ENCODE measurements at regions not wholly inside any gene's neighbourhood (a gene's known extent, or its start where the extent isn't known, plus 50 kb on each side); places are given as distances from the start of the nearest gene placed in this dataset.

DNA sequence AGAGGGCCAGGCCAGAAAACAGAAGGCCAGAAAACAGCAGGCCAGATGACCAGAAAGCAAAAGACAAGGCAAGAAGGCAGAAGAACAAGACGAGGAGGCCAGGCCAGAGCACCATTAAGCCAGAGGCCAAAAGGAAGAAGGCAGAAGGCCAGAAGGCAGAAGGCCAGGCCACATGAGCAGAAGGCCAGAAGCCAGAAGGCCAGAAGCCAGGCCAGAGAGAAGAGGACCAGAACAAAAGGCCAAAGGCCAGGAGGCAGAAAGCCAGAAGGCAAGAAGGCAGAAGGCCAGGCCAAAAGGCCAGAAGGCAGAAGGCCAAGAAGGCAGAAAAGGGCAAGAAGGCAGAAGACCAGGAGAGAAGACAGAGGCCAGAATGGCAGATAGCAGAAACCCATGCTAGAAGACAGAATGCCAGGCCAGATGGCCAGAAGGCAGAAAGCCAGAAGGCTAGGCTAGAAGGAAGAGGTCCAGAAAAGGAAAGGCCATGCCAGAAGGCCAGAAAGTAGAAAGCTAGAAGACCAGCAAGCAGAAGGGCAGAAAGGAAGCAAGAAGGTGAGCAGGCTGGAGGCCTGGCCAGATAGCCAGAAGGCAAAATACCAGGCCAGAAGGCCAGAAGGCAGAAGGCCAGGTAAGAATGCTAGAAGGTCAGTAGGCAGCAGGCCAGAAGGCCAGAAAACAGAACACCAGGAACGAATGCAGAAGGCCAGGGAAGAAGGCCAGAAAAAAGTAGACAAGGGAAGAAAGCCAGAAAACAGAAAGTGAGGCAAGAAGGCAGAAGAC is 187.6 kb downstream of the TUBA3C start:
- no peak overlapping the region for H3K4me3 ChIP-seq
- H3K4me1 ChIP-seq, result no peaks in the 10 kb centered on the region
- no peak for ATAC-seq
- peaks cover 0 to 51% of the 10 kb centered on the region in 2 donors for H3K9me3 ChIP-seq
- DNase-seq, result no peak
- no peaks in the 10 kb centered on the region for H3K36me3 ChIP-seq
- no peaks in the 10 kb centered on the region for H3K27me3 ChIP-seq
- intact Hi-C loops (cut with DNase I), result no loop called here
- TF ChIP-seq, protein P1, sequence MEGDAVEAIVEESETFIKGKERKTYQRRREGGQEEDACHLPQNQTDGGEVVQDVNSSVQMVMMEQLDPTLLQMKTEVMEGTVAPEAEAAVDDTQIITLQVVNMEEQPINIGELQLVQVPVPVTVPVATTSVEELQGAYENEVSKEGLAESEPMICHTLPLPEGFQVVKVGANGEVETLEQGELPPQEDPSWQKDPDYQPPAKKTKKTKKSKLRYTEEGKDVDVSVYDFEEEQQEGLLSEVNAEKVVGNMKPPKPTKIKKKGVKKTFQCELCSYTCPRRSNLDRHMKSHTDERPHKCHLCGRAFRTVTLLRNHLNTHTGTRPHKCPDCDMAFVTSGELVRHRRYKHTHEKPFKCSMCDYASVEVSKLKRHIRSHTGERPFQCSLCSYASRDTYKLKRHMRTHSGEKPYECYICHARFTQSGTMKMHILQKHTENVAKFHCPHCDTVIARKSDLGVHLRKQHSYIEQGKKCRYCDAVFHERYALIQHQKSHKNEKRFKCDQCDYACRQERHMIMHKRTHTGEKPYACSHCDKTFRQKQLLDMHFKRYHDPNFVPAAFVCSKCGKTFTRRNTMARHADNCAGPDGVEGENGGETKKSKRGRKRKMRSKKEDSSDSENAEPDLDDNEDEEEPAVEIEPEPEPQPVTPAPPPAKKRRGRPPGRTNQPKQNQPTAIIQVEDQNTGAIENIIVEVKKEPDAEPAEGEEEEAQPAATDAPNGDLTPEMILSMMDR (IDR thresholded peaks at IDR 0.05), result no peak
- H3K27ac ChIP-seq, result no peak overlapping the region

DNA sequence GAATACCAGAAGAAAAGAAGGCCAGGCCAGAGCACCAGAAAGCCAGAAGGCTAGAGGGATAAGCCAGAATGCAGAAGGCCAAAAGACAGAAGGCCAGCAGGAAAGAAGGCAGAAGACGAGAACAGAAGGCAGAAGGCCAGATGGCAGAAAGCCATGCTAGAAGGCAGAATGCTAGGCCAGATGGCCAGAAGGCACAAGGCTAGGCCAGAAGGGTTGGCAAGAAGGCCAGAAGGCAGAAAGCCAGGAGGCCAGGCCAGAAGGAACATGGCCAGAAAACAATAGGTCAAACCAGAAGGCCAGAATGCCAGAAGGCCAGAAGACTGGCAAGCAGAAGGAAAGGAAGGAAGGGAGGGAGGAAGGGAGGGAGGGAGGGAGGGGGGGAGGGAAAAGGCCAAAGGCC is 188.8 kb downstream of the TUBA3C start:
- DNase-seq (no peak), ATAC-seq (no peak)
- H3K36me3 ChIP-seq, result no peaks in the 10 kb centered on the region
- H3K4me1 ChIP-seq, result no peaks in the 10 kb centered on the region
- peaks cover 0 to 52% of the 10 kb centered on the region in 2 donors for H3K9me3 ChIP-seq
- H3K4me3 ChIP-seq, result no peak overlapping the region
- intact Hi-C loops (cut with DNase I), result no loop called here
- no peak overlapping the region for H3K27ac ChIP-seq
- TF ChIP-seq, protein P1 (IDR thresholded peaks at IDR 0.05), result no peak
- no peaks in the 10 kb centered on the region for H3K27me3 ChIP-seq

DNA sequence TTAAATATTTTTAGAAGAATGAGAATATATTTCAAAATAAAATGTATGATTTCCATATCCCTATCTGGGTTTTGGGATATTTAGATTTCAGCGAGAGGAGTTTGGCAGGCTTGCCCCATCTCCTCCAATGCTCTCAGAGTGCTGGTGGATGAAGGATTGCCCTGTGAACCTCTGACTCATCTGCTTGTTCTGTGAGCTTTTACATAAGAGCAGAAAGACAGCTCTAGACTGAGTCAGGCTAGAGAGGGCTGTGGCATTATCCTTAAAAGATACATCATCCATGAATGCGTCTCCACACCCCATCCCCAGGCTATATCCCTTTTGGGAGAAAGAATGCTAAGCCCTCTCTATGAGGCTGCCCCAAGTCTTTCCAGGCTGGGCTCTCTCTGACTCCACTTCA is 190.6 kb downstream of the TUBA3C start:
- TF ChIP-seq, protein P1 (IDR thresholded peaks at IDR 0.05), result no peak
- Histone ChIP-seq H3K36me3 (no peaks in the 10 kb centered on the region), H3K27me3 (no peaks in the 10 kb centered on the region), H3K4me3 (no peak overlapping the region), H3K9me3 (peaks cover 0 to 53% of the 10 kb centered on the region in 2 donors), H3K4me1 (no peaks in the 10 kb centered on the region), H3K27ac (no peak overlapping the region)
- DNase-seq (no peak), ATAC-seq (no peak)
- intact Hi-C loops (cut with DNase I), result no loop called here

DNA sequence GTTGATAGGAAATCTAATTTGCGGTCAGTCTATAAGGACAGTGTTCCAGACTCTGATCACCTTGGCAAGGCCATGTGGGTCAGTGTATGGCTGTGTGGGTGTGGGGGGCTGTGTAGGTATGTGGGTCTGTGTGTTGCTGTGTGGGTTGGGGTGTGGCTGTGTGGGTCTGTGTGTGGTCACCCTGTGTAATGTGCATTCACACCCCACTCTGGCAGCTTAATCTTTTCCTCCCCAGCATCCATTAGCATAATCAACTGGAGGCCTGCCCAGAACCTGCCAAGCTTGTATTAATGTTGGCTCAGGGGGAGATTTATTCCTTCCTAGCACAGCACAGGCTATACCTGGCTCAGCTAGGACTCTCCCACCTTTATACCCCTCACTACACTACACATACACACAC is 203.2 kb downstream of the TUBA3C start:
- Histone ChIP-seq H3K4me3 (no peak overlapping the region), H3K27me3 (no peaks in the 10 kb centered on the region), H3K36me3 (no peaks in the 10 kb centered on the region), H3K9me3 (peaks cover 0 to 9% of the 10 kb centered on the region in 2 donors), H3K4me1 (no peaks in the 10 kb centered on the region), H3K27ac (no peak overlapping the region)
- TF ChIP-seq, protein P1 (IDR thresholded peaks at IDR 0.05), result no peak
- ATAC-seq (no peak), DNase-seq (no peak)
- intact Hi-C loops (cut with DNase I), result no loop called here

DNA sequence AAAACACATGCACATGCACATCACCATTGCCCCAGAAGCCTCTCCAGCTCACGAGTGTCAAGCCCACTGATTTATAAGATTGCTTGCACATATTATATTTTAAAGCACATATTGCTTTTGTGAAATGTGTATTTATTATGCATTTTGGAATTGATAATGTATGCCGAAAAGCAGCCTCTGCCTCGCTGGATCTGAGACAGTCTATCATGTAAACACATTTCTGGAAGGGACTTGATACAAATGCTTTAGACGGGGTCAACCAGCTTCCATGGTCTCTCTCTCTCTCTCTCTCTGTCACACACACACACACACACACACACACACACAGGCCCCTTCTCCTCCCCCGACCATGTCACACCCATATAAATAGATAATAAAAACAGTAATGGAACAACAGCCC is 203.8 kb downstream of the TUBA3C start:
- H3K36me3 ChIP-seq, result no peaks in the 10 kb centered on the region
- intact Hi-C loops (cut with DNase I), result no loop called here
- no peaks in the 10 kb centered on the region for H3K27me3 ChIP-seq
- no peak overlapping the region for H3K27ac ChIP-seq
- H3K9me3 ChIP-seq, result peaks cover 0 to 3% of the 10 kb centered on the region in 2 donors
- ATAC-seq (no peak), DNase-seq (no peak)
- H3K4me1 ChIP-seq, result no peaks in the 10 kb centered on the region
- TF ChIP-seq, protein P1 (IDR thresholded peaks at IDR 0.05), result no peak
- H3K4me3 ChIP-seq, result no peak overlapping the region

All from left lung (tissue), 4 donors.